ENCODE measurements at regions not wholly inside any gene's neighbourhood (a gene's known extent, or its start where the extent isn't known, plus 50 kb on each side); places are given as distances from the start of the nearest gene placed in this dataset.
"Not testable (repeated sequence)": the region's sequence is repeated elsewhere in the genome, so short reads cannot be mapped to it uniquely, and the experiment has no call there.

DNA sequence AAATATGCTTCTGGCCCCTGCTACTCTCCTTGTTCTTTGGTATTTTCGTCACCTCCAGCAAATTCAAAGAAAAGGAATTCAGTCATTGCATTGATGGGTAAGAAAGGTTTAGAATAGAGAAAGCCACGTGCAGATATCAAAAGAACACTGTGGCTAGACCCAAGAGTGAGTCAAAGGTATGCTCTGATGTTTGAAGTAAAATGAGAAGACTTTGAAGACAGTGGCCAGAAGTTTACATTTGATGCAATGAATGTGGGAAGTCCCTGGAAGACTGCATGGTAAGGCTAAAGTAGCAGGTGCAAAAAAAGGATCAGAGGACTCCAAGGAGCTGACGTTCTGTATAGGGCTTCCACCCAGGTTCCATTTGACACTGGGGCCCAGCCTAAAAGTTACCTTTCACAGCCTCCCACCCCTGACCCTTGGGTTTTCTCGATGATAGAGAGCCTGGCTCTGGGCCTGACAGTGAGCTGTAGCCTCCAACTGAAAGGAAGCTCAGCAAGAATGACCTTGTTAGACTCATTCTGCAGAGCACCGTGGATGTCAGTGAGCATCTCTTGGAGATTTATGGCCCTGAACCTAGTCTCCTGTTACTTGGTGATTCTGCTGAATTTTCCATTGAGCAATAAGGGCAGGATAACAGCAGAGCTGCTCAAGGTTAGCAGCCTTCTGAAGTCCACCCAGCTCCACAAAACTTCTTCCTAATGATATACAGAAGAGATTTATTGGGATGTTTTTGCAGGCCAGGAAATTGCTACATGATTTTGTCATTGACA lies 223.7 kb upstream of the RBBP8 start:
- no peak overlapping the region for H3K4me3 ChIP-seq
- H3K36me3 ChIP-seq, result no peaks in the 10 kb centered on the region
- H3K9me3 ChIP-seq (ENCODE audit: low read depth), result no peaks in the 10 kb centered on the region
- no peak overlapping the region for H3K27ac ChIP-seq
- DNase-seq (ENCODE audit: low read depth in 1 of 2, low spot score in 1 of 2), result peak in 1 of 2 donors; percentile 21
- TF ChIP-seq, protein P1, sequence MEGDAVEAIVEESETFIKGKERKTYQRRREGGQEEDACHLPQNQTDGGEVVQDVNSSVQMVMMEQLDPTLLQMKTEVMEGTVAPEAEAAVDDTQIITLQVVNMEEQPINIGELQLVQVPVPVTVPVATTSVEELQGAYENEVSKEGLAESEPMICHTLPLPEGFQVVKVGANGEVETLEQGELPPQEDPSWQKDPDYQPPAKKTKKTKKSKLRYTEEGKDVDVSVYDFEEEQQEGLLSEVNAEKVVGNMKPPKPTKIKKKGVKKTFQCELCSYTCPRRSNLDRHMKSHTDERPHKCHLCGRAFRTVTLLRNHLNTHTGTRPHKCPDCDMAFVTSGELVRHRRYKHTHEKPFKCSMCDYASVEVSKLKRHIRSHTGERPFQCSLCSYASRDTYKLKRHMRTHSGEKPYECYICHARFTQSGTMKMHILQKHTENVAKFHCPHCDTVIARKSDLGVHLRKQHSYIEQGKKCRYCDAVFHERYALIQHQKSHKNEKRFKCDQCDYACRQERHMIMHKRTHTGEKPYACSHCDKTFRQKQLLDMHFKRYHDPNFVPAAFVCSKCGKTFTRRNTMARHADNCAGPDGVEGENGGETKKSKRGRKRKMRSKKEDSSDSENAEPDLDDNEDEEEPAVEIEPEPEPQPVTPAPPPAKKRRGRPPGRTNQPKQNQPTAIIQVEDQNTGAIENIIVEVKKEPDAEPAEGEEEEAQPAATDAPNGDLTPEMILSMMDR (IDR thresholded peaks at IDR 0.05; ENCODE audit: low read depth, low read length), result no peak
- no peaks in the 10 kb centered on the region for H3K27me3 ChIP-seq
- peaks cover 28% of the 10 kb centered on the region for H3K4me1 ChIP-seq (ENCODE audit: low read depth)

DNA sequence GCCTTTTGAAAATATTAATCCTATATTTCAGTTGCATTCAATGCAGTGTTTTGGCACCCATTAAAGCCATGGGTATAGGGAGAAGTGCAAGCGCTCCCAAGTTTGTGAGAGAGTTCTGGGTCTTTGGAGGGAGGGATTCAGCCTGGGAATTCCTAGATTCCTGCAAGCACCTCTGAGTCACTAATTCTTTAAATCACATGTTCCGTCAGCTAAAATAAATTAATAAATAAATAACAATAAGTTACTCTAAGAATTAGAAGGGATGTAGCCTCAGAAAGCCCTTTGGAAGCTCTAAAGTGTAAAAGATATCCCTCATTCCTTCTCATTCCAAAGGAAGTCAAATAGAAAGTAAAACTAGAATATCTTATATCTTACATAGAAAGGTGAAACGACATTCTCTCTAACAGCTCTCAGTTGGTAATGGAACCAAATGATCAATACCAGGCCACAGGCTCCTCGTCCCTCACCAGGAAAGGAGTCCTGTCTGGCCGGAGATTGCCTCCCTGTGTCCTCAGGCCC lies 222.4 kb upstream of the RBBP8 start:
- Histone ChIP-seq H3K36me3 (no peaks in the 10 kb centered on the region), H3K9me3 (ENCODE audit: low read depth) (no peaks in the 10 kb centered on the region), H3K4me1 (ENCODE audit: low read depth) (peaks cover 28% of the 10 kb centered on the region), H3K27me3 (no peaks in the 10 kb centered on the region), H3K27ac (peak overlapping the region; percentile 67), H3K4me3 (no peak overlapping the region)
- TF ChIP-seq, protein P1 (IDR thresholded peaks at IDR 0.05; ENCODE audit: low read depth, low read length), result no peak
- DNase-seq (ENCODE audit: low read depth in 1 of 2, low spot score in 1 of 2), result peak in 1 of 2 donors; percentile 30

DNA sequence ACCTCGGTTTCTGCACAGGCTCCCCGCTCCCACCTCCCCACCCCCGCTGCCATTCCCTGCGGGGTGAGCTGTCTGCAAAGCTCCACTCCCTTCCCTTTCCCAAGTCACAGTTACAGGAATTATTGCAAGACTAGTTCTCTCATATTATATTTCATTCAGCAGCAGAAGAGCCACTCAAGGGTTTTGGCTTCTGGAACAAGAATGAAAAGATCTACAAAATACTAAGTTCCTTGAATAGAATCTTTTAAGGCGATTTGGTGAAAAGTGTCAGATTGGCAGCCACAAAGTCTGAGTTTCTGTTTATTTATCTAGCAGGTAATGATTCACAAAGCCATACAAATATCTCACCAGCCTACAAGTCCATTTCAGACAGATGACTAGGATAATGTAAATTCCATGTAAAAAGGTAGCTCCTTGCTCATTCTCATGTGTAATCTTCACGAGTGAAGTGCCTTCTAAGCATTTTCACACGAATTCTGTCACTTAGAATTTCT lies 221.9 kb upstream of the RBBP8 start:
- peaks cover 28% of the 10 kb centered on the region for H3K4me1 ChIP-seq (ENCODE audit: low read depth)
- H3K36me3 ChIP-seq, result no peaks in the 10 kb centered on the region
- no peak overlapping the region for H3K4me3 ChIP-seq
- DNase-seq (ENCODE audit: low read depth in 1 of 2, low spot score in 1 of 2), result peak; percentile 55 to 71
- no peaks in the 10 kb centered on the region for H3K27me3 ChIP-seq
- no peaks in the 10 kb centered on the region for H3K9me3 ChIP-seq (ENCODE audit: low read depth)
- TF ChIP-seq, protein P1 (IDR thresholded peaks at IDR 0.05; ENCODE audit: low read depth, low read length), result no peak
- peak overlapping the region; percentile 67 for H3K27ac ChIP-seq

DNA sequence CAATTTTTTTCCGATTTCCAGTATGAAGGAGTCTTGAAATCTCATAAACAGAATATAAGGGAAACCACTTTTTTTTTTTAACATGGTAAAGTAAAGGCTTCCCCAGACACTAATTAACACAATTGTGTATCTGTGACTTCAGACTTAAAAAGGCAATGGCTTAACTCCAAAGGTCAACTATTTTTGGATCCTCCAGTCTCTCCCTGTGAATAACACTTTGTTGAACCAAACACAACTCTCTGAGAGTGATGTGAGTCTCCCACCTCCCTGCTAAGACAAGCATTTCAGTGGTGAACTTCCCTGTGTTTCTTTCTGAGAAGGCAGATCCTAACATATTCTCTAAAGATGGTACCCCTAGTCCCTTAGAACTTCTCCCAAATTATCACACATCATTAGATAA lies 219.6 kb upstream of the RBBP8 start:
- Histone ChIP-seq H3K9me3 (ENCODE audit: low read depth) (no peaks in the 10 kb centered on the region), H3K27me3 (no peaks in the 10 kb centered on the region), H3K27ac (peak overlapping the region; percentile 95), H3K4me3 (no peak overlapping the region), H3K4me1 (ENCODE audit: low read depth) (peaks cover 32% of the 10 kb centered on the region), H3K36me3 (no peaks in the 10 kb centered on the region)
- DNase-seq (ENCODE audit: low read depth in 1 of 2, low spot score in 1 of 2), result peak in 1 of 2 donors; percentile 67
- TF ChIP-seq, protein P1 (IDR thresholded peaks at IDR 0.05; ENCODE audit: low read depth, low read length), result no peak

DNA sequence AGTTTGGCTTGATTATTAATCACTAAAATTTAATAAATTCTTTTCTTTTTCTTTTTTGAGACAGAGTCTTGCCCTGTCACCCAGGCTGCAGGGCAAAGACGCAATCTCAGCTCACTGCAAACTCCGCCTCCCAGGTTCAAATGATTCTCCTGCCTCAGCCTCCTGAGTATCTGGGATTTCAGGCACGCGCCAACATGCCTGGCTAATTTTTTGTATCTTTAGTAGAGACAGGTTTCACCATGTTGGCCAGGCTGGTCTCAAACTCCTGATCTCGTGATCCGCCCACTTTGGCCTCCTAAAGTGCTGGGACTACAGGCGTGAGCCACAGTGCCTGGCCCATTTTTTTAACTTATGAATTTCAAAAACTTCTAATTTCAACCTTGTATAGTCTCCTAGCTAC lies 215.6 kb upstream of the RBBP8 start:
- not testable (repeated sequence) for H3K36me3 ChIP-seq; H3K27ac ChIP-seq; H3K9me3 ChIP-seq (ENCODE audit: low read depth); DNase-seq (ENCODE audit: low read depth in 1 of 2, low spot score in 1 of 2); H3K4me3 ChIP-seq; H3K27me3 ChIP-seq
- peaks cover 19% of the 10 kb centered on the region for H3K4me1 ChIP-seq (ENCODE audit: low read depth)

DNA sequence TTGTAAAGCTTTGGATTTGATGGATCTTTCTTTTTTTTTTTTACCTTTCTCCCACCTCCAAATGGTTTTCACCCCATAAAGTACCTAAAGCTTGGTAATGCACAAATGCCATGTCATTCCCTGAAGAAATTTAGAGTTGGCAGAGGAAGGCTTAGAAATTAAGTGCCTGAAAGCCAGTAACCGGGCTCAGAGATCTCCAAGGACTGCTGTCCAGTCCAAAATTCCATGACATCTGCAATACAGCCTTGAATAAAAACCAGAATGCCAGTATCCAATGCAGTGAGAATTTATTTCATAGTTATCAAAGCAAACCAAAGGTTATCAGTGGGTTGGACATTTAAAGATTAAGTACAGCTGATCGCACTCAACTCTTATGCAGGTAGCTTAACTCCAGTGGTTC lies 209.9 kb upstream of the RBBP8 start:
- no peaks in the 10 kb centered on the region for H3K27me3 ChIP-seq
- H3K4me1 ChIP-seq (ENCODE audit: low read depth), result no peaks in the 10 kb centered on the region
- H3K36me3 ChIP-seq, result no peaks in the 10 kb centered on the region
- H3K9me3 ChIP-seq (ENCODE audit: low read depth), result no peaks in the 10 kb centered on the region
- TF ChIP-seq, protein P1 (IDR thresholded peaks at IDR 0.05; ENCODE audit: low read depth, low read length), result no peak
- H3K4me3 ChIP-seq, result no peak overlapping the region
- no peak for DNase-seq (ENCODE audit: low read depth in 1 of 2, low spot score in 1 of 2)
- H3K27ac ChIP-seq, result no peak overlapping the region
